A549 (cell line): ENCODE measurements at regions not wholly inside any gene's neighbourhood (a gene's known extent, or its start where the extent isn't known, plus 50 kb on each side); places are given as distances from the start of the nearest gene placed in this dataset.

ENCODE experiments used
- CTCF ChIP-seq: fragments of >200 bp; sonication (Bioruptor Twin); formaldehyde crosslinking; IDR thresholded peaks from 3 replicates; pipeline ENCODE4 v1.5.1; 2016
- EHMT2 ChIP-seq: fragments of 200-600 bp; sonication (generic); IDR thresholded peaks from 2 replicates; pipeline ENCODE4 v1.6.1; 2016; ENCODE audit warnings: antibody characterized with exemption, low read depth, mild to moderate bottlenecking, moderate library complexity
- EP300 ChIP-seq, 2 experiments: fragments of >200 bp; sonication (Bioruptor Twin); formaldehyde crosslinking; IDR thresholded peaks; 2 replicates in 1 of 2; 3 replicates in 1 of 2; pipeline ENCODE4 v1.6.1; 2016 to 2017
- FOSL2 ChIP-seq, 2 experiments: fragments of 450-650 bp in 1 of 2; fragments of >200 bp in 1 of 2; sonication (Bioruptor Twin) in 1 of 2; formaldehyde crosslinking; IDR thresholded peaks; 2 replicates each; pipeline versions ENCODE4 v1.5.0 to v1.6.1; 2016 to 2020; ENCODE audit warnings: mild to moderate bottlenecking in 1 of 2, moderate library complexity in 1 of 2
- GATA3 ChIP-seq: IDR thresholded peaks from 2 replicates; pipeline ENCODE4 v1.6.1; 2012; ENCODE audit warnings: borderline replicate concordance
- JUNB ChIP-seq: fragments of >200 bp; sonication (Bioruptor Twin); formaldehyde crosslinking; IDR thresholded peaks from 2 replicates; pipeline ENCODE4 v1.6.1; 2016
- KDM1A ChIP-seq: fragments of 200-600 bp; sonication (generic); IDR thresholded peaks from 2 replicates; pipeline ENCODE4 v1.6.1; 2016; ENCODE audit warnings: low read depth, mild to moderate bottlenecking
- MAX ChIP-seq: IDR thresholded peaks from 2 replicates; pipeline ENCODE4 v1.6.1; 2012
- NR3C1 ChIP-seq: fragments of >200 bp; sonication (Bioruptor Twin); formaldehyde crosslinking; IDR thresholded peaks from 3 replicates; pipeline ENCODE4 v1.6.1; 2017
- POLR2A ChIP-seq: IDR thresholded peaks from 2 replicates; pipeline ENCODE4 v1.6.1; 2012; ENCODE audit warnings: mild to moderate bottlenecking, low read length
- REST ChIP-seq: fragments of 200-600 bp; sonication (generic); IDR thresholded peaks from 2 replicates; pipeline ENCODE4 v1.6.1; 2016; ENCODE audit warnings: antibody characterized with exemption, mild to moderate bottlenecking, moderate library complexity
- RFX5 ChIP-seq: fragments of 450-650 bp; IDR thresholded peaks from 2 replicates; pipeline ENCODE4 v1.7.1; 2014; ENCODE audit warnings: antibody characterized with exemption, mild to moderate bottlenecking, moderate library complexity
- SMC3 ChIP-seq: fragments of >200 bp; sonication (Bioruptor Twin); formaldehyde crosslinking; IDR thresholded peaks from 3 replicates; pipeline ENCODE4 v1.6.1; 2018; ENCODE audit warnings: inconsistent platforms

- TF ChIP-seq EHMT2 (no peak), CTCF (no peak), EP300 (IDR thresholded peaks at IDR 0.05) (no peak), FOSL2 (IDR thresholded peaks at IDR 0.05) (no peak), FOSL2 (CRISPR knock-in tag; IDR thresholded peaks at IDR 0.05) (no peak), RFX5 (no peak), REST (no peak), KDM1A (no peak), NR3C1 (no peak), JUNB (no peak), MAX (no peak), SMC3 (no peak), GATA3 (no peak), POLR2A (no peak)
Measured at GRCh38 chr5:106646106-106646505, 1024.6 kb downstream of the EFNA5 start.
